T-helper 22 cell (primary cell): ENCODE measurements at regions not wholly inside any gene's neighbourhood (a gene's known extent, or its start where the extent isn't known, plus 50 kb on each side); places are given as distances from the start of the nearest gene placed in this dataset.

Source experiments
- DNase-seq: peaks from one replicate; pipeline ENCODE4 v3.0.0-alpha.2; 2020; ENCODE audit warnings: low read depth

DNA sequence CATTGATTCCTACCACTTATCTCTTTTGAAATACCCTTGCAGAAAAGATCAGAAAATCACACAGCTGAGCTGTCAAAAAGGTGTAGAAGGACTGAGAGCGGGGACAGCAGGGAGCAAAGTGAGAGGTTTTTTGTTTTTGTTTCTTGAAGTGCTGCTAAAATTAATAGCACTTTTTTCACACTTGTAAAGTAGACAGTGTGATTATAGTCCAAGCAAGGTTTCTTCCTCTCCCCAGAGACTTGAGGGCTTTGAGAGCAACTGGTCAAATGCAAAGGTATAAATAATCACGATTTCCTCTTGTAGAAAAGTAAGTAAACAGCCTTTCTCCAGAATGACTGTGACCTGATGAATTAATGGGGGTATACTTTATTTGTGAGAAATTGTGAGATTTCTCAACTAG is 326.9 kb downstream of the ZNF608 start:
- no peak for DNase-seq

DNA sequence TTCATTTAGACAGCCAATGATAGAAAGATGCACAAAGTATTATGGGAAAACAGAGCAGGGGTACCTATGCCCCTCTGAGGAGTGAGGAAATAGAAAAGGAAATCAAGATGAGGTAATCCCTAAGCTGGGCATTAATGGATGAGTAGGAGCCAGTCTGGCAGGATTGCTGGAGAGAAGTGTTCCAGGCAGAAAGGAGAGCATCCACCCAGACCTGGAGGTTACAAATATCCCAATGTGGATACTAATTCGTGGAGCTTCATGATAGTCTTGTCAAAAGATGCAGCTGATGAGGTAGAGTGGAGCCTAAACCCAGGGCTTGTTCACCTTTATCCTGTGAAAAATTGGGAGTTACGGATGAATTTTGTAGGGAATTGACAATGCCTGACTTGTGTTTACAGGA is 328.0 kb downstream of the ZNF608 start:
- no peak for DNase-seq

DNA sequence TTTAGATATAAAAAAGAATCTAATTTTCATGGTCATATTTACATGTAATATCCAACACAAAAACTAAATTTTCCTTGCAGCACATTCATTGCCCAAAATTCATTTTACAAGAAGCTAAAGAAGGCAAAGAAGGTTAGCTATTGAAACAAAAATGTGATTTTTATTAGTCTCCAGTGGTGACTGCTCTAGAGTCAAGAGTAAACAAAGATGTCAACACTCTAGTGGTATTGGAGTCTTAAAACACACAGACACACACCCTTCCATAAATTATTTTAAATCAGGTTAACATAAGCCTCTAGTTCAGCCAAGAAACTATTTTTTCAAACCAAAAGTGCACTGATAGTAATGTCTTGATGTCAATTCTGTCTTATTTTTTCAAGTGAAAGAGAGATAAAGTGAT is 329.2 kb downstream of the ZNF608 start:
- DNase-seq: no peak

DNA sequence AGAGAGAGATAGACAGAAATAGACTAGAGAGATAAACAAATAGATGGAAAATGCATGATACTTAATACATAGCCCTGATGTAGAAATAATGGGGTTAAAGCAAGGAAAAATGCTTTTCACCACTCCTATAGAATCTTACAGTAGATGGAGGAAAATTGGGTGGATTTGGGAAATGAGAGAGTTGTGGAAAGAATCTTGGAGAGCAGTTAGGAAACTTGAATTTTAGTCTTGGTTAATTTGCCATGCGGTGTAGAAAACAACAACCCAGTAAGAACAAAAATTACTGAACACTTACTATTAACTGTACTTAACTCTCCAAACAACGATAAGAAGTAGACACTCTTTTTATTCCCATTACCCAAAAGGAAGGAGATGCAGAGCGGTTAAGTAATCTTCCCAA is 329.8 kb downstream of the ZNF608 start:
- DNase-seq: no peak

DNA sequence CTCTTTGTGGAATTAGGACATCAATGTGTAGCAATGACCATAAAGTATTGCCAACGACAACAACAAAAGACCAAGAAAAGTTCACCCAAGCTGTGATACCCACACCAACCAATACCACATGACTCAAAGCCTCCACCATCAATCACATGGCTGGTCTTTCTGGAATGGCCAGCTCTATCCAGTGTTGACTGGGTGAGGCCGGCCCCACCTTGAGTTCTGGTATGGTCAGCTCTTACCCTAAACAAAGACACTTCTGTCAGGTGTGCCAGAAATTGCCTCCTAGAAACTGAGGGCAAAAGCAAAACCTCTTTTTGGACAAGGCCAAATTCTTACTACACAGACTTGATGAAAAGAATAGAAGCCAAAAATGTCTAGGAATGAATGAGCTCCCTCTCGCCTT is 331.5 kb downstream of the ZNF608 start:
- no peak for DNase-seq

DNA sequence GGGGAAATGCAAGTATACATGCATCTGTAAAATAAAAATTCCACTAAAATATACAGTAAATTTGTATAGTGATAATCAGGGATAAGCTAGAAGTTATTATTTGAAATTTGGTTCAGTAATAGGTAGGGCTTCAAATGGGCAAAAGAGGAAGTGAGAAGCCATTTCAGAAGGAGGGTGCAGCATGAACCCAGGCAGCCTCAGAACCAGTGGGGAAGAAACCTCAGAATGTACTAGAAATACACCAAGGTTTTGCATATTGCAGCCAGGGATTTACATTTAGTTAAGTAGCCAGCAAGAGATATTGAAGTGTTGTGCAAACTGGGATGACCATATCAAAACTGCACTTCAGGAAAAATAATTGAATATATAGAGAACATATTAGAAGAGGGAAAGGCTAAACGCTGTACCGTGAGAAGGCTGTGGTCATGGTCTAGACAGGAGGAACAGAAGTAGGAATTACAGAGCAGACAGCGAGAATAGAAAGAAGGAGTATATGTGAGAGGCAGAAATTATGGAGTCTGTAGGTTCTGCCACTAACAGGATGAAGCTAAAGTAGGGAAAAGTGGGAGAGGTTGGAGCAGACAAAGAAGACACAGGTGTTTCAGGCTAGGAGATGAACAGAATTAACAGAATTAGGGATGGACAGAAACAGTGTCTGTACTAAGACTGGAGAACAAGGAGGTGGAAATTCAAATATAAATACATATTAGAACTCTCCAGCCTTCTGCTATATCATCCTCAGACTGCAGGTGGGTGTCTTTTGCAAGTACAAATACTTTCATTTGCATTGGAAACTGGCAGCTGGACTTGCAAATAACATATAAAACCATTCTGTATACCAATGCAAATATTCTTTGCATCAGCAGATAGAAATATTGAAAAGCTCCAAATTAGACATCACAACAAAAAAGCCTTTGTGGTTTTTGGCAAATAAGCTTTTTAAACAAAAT is 335.6 kb downstream of the ZNF608 start:
- DNase-seq: no peak

DNA sequence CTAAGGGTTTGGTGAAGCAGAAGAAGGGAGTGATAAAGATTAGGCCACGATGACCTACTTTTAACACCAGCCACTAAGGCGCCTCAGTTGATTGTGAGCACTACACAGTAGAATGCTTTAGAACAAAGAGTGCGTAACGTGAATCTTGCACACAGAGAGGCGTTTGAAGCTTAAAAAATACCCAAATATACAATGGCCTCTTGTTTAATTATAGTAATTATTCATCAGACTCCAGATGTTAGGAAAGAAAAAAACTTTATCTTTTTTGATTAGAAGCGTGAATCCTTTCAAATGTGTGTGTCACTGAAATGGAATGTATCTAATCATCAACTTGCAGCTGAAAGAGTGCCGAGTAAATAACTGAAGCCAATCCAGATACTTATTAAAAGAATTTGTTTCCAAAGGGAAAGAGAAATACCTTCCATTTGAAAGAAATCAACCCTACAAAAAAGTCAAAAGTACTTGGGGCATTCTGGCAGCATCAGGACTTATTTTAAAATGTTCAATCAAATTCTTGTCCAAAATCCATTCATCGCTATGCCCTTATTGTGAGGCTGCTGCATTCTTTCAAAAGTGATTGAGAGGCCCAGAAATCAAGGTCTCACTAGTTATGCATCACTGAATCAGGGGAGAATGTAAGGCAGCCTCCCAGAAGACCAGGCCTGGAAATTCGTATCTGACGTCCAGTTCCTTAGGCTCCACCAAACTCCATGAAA is 337.5 kb downstream of the ZNF608 start:
- DNase-seq: no peak

DNA sequence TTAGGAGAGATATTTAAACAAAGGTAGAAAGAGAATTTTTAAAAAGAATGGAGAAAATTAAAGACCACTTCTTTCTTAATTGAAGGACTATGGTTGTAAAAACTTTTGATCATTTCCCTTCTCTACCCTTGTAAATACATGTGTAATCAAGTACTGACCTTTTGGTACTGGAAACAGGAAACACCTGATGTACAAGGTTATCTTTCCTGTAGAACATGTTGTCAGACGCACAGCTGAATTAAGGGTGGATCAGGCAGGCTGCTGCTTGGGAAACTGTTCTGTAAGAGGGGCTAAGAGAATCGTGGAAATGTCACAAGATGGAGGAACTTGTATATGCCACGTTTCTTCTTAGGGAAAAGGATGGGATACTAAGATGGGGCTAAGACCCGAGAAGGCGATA is 341.6 kb downstream of the ZNF608 start:
- no peak for DNase-seq

DNA sequence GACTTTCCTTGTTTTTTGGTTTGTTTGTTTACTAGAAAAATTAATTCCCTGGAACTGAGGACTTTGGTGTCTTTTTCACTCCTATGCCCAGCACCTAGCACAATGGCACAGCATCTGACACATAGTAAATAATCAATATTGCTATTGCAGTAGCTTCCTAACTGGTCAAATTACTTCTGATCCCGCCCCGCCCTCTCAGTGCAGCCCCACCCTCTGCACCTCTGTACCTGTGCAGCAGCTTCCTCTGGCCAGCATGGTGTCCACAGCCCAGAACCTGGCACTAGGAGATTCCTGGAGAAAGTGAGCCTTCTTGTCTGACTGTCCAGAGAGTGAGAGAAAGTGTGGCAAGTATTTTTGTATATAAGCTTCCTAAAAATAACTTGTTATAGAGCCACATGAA is 343.2 kb downstream of the ZNF608 start:
- no peak for DNase-seq

DNA sequence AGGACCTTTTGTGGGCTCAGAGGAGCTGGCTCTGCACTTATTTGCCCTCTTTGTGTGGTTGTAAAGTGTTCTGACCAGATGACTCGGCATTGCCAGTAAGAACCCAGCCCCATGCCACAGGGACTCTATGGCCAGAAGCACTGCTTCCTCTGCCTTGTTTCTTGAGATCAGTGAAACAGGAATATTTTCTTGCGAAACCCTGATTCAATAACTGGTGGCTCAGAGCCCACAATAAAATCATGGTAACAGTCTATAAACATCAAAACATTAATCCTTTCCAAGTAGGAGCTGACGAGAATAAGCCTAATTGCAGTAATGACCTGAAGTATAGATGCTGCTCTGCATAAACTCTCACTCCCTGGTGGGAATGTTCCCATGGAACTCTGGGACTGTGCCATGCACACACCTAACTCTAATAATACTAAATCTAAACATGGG is 344.3 kb downstream of the ZNF608 start:
- DNase-seq: no peak

DNA sequence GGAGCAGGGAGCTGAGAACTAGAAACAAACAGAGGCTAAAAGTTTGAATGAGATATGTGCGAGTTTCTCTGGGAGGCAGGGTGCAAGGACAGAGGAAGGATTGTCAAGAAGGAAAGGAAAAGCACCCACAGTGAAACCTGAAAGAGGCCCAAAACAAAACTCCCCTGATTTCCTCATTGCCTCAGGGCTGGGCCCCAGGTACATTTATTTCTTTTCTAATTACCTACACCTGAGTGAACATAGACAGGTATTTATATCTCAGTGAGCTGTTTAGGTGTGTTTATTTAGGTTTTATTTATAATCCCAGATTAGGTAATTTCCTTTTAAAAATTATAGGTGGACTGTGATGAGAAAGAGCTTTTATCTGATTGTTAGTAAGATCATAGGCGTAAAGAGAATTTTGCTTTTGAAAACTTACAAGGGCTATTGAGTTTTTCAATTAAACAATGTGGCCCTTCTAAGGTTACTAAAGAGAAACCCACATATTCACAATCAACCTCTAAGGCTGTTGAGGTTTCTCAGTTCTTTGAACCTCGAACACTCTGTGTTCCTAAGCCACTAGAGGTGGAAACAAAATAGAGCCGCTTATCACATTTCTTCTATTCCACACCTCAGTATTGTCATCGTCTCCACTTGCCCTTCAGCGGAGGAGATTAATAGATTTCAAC is 344.8 kb downstream of the ZNF608 start:
- no peak for DNase-seq

DNA sequence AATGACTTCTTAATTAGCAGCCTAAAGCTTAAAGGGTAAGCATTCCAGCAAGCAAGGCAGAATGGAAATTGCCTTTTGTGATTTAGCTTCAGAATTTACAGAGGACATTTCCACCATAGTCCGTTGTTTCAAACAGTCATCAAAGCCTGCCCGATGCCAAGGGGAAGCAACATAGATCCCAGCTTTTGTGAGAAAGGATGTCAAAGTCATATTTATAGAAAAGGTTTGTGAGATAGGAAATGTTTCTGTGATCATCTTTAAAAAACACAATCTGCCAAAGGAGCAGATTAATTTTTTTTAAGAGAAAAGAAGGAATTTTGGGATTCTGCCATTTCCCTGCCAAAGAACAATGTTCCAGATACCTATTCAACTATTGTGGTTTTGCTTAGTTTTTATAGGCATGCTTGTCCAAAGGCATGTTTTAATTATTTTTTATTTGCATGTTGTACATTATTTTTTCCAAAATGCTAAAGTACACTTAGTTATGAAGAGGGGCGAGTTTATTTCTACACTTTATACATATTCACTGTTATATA is 346.9 kb downstream of the ZNF608 start:
- DNase-seq: no peak

DNA sequence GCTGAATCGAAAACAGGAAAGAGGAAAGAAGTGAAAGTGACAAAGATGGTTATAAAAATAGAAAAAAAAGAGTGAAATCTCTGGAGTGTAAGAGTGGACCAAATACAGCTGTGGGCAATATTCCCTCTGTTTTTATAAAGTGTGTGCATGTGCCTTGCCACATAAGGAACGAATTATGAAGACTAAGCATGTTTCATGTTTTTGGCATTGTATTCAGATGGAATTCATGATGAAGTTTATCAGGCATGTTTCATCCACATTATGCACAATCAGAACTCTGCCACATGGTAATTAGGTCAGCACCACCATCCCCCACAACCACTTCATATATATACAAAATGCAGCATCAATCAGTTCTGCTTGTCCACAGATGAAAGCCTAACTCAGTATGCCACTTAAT is 348.0 kb downstream of the ZNF608 start:
- no peak for DNase-seq

DNA sequence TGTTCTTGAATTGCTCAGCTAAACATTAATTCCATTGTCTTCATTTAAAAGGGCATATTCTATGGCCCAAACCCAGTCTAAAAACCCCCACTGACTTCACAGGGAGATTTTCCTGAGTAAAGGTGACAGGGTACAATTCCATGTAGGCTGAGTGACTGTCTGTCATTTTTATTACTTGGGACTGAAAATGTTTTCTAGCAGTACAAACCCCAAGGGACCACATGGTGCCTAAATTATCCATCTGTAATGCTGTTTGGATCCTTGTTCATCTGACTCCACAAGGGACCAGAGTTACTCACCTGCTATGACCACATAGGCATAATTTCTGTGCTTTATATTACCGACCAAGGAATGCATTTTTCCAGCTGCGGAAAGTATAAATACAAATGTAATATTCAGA is 349.1 kb downstream of the ZNF608 start:
- no peak for DNase-seq

DNA sequence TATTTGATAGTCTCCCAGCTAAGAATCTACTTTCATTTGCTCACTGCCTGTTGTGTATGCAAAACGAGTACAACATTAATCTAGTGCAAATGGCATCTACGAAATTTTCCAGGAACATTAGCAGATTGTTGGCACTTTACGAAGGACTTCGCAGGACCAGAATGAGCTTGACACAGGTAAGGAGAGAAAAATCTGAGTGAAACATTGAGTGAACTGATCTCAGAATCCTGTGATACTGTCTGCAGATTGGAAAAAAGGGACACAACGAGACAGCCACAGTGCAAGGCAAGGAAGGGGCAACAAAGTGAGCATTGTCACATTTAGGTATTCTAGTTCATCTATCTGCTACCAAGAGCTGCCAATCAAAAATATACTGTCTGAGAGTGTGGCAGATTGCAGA is 350.5 kb downstream of the ZNF608 start:
- no peak for DNase-seq

DNA sequence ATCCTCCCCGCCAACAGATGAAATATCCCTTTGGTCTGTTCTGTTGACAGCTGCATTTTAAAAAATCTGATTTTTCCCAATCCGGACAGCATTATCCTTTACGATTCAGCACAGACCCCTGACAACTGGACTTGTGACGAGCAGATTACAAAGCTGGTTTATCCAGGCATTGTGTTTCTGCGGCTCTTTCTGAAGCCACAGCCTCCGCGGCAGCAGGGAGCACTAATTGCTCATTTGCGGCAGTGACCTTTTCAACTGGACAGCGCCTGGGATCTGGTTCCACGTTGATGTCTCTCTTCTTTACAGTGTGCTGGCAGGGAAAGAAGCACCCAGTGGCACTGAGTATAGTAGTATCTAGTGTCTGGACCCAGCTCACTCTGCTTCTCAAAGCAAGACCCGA is 351.2 kb downstream of the ZNF608 start:
- no peak for DNase-seq

DNA sequence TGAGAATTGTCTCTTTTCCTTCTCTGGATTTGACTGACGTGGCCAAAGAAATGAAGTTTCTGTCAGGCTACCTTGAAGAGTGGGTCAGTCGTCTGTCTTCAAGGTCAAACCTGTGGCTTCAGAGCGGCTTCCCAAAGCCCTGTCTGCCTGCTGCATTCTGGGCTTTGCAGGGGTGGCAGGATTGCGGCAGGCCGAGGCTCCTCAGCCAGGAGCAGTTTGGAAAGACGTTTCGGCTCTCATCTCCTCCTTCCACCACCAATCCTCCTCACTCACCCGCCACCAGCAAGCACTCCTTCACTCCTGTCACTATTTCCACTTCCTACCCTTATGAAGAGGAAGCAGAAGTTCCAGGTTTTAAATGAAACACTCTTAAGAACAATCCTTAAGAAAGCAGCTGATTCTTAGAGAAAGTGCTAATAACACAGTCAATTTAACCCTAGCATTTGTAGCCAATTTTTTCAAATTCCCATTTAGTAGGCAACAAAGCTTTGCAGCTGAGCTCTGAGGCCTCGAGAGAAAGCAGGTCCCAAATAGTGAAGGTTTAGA is 351.7 kb downstream of the ZNF608 start:
- no peak for DNase-seq

DNA sequence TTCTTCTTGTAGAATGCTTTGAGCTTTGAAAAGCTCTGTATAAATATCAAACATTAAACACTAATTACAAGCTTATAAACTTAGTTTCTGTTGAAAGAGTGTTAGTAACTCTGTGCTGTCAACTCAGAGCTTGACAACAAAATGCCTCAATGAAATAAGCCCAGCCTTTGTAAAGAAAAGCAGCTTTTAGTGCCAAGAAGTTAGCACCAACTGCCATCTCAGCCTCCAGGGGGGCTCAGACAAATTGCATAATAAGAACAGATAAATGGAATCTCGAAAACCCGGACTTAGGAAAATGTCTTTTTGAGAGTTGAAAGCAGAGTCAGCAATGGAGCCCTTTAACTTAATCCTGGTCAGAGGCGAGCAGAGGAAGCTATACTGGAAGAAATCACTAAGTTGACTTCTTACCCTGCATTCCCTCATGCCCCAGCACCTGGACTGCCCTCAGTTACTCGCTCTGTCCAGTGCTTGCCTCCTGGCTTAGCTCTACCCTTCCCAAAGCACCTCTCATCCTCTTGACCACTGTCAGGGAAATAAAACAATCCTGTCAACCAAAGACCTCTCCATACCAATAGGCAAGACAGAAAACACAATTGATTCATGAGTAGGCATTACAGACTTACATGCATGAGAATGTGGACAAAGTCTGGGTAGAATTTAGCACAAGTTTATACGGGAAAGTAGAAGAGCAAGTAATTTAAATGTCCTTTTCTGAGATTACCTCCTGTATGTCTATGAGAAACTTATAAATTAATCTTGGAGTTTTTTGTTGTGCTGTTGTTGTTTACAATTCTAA is 352.7 kb downstream of the ZNF608 start:
- no peak for DNase-seq

DNA sequence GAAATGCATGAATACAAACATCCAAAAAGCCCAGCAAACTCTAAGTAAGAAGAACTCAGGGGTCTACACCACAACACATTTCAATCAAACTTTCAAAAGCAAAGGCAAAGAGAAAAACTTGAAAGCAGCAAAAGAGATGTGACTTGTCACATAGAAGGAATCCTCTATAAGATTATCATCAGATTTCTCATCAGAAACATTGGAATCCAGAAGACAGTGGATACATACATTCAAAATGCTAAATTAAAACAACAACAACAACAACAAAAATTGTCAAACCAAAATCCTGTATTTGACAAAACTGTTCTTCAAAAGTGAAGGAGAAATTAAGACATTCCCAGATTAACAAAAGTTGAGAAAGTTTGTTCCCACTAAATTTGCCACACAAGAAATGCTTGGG is 362.7 kb downstream of the ZNF608 start:
- no peak for DNase-seq

DNA sequence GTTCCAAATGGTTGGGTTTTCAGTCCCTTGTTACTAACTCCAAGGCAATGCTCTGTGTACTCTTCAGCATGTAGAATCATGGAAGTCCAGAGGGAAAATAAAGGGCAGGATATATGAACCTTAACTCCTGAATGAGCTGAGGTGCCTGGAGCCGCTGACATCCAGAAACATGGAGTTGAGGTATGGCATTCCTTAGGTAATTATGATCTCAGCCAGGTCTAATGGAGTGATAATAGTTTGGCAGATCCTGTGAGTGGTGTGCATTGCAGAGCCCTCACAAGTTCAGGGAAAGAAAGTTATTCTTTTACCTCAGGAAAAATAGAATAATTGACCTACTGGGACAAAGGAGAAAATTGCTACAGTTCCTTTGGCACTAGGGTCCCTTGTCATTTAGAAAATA is 369.1 kb downstream of the ZNF608 start:
- DNase-seq: no peak

DNA sequence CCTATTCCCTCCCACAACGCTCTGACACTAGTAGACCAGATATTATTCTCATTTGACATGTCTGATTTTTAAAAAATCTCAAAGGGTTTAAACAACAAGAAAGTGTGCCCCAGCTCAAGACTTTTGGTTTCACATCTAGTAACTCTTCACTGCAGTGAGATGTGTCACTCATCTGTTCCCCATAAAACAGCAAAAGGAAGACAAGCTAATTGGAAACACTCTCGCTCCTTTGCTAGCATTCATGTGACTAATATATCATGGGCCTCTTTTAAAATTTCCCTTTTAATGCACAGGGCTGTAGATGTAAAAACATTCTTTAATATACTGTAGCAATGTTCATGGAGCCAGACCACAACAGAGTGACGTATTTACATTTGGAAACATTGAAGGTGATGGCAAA is 372.6 kb downstream of the ZNF608 start:
- no peak for DNase-seq

DNA sequence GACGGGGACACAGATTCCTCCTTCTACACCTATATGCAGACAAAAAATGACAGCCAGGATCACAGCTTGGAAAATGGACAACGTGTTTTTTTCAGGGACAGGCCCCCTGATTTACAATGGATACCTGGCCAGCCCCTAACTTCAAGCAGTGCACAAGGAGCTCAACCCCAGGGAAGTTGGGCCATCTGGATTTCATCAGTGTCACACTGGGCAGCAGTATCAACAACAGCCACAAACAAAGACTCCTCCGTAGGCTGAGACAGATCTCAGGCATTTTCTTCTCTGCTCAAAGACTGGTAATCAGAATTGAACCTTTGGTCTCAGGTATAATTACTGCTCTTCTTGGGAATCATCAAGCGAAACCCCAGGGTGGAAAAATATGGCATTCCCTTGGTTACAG is 374.0 kb downstream of the ZNF608 start:
- DNase-seq: no peak
